GM12872 (cell line): ENCODE measurements at regions not wholly inside any gene's neighbourhood (a gene's known extent, or its start where the extent isn't known, plus 50 kb on each side); places are given as distances from the start of the nearest gene placed in this dataset.

ENCODE experiments used
- CTCF ChIP-seq: IDR thresholded peaks from 3 replicates; pipeline ENCODE4 v1.5.1; 2011; ENCODE audit warnings: low read depth, mild to moderate bottlenecking, low read length, moderate library complexity; ENCODE audit not compliant: insufficient read depth

- TF ChIP-seq CTCF: no peak
These were observed 50.5 kb upstream of the IRS2 start for GRCh38 chr13:109836629-109837607.
